ENCODE measurements at regions not wholly inside any gene's neighbourhood (a gene's known extent, or its start where the extent isn't known, plus 50 kb on each side); places are given as distances from the start of the nearest gene placed in this dataset.
A peak's percentile ranks its signal among the peaks of the same experiment; 100 is the strongest.
"Not testable (repeated sequence)": the region's sequence is repeated elsewhere in the genome, so short reads cannot be mapped to it uniquely, and the experiment has no call there.

DNA sequence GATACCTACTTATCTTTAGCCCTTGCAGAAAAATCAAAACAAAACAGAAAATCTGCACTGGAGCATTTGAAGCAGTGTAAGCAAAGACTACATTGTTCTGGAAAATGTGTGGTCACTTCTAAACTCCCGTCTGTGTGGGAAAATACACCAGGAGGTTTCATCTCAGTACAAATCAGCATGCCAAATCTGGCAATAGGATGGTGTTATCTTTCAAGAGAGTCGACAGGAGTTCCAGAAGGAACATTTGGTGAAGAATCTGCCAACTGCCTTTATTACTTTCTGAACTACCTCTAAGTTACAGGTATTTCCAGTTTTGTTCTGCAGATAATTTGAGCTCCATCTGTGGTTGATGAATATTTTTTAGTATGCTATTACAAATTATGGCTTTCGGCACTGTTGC is 1348.0 kb downstream of the RAPGEF2 start:
- peak; percentile 9 for DNase-seq (ENCODE audit: low spot score)

DNA sequence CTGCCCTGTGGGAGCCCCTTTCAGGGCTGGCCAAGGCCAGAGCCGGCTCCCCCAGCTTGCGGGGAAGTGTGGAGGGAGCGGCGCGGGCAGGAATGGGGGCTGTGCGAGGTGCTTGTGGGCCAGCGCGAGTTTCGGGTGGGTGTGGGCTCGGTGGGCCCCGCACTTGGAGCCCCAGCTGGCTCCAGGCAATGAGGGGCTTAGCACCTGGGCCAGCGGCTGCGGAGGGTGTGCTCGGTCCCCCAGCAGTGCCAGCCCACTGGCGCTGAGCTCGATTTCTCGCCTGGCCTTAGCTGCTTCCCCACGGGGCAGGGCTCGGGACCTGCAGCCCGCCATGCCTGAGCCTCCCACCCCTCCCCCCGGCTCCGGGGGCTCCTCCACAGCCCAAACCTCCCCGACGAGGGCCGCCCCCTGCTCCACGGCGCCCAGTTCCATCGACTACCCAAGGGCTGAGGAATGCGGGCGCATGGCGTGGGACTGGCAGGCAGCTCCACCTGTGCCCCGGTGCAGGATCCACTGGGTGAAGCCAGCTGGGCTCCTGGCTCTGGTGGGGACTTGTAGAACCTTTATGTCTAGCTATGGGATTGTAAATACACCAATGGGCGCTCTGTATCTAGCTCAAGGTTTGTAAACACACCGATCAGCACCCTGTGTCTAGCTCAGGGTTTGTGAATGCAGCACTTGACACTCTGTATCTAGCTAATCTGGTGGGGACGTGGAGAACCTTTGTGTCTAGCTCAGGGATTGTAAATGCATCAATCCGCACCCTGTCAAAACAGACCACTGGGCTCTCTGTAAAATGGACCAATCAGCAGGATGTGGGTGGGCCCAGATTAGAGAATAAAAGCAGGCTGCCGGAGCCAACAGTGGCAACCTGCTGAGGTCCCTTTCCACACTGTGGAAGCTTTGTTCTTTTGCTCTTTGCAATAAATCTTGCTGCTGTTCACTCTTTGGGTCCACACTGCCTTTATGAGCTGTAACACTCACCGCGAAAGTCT is 1379.1 kb downstream of the RAPGEF2 start:
- not testable (repeated sequence) for DNase-seq (ENCODE audit: low spot score)

DNA sequence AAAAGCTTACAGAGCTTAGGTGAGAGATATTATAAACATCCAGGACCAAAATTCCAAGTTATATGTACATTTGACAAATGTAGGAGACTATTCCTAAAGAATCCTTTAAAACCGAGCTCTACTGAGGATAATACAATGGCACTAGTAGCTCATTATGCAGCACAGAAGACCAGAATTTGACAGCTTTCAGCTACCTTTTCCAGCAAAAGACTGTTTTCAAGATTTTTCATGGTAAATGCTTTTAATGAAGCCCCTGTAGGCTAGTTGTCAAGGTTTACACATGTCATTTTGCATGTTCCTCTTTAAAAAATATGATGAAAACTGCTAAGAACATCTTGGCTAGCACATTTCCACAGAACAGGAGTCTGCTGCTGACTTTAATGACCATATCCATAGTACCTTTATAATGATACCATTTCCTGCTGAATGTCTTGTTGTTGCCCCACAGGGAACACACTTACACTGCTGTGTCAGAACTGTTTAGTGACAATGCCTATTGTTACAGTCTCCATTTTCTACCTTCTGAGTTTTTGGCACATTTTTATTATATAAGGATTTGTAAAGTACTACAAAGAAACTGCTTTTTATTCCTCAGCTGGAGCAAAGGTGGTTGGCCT is 1382.3 kb downstream of the RAPGEF2 start:
- DNase-seq (ENCODE audit: low spot score), result peak; percentile 3

DNA sequence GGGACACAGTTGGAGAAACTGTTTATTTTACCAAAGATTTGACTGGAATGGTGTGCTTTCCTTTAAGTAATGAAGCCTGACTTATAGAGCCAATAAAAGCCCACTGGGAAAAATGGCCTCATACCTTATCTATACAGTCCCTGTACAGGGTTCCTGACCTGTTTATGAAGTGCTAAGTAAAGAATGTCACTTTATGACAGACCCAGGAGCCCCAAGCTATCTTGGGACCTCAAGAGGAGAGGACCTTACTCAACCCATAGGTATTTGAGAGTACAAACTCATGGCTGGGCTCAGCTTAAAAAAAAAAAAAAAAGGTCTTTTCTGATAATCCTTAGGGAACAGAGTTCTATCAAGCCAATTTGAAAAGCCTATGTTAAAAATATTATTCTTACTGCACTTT is 1389.3 kb downstream of the RAPGEF2 start:
- no peak for DNase-seq (ENCODE audit: low spot score)

DNA sequence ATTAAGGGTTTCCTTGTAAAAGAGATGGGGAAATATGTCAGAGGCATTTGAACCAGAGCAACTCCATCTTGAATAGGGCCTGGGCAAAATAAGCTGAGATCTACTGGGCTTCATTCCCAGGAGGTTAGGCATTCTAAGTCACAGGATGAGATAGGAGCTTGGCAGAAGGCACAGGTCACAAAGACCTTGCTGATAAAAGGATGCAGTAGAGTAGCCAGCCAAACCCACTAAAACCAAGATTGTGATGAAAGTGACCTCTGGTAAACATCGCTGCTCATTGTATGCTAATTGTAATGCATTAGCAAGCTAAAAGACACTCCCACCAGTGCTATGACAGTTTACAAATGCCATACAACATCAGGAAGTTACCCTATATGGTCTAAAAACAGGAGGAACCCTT is 1390.3 kb downstream of the RAPGEF2 start:
- DNase-seq (ENCODE audit: low spot score), result no peak

DNA sequence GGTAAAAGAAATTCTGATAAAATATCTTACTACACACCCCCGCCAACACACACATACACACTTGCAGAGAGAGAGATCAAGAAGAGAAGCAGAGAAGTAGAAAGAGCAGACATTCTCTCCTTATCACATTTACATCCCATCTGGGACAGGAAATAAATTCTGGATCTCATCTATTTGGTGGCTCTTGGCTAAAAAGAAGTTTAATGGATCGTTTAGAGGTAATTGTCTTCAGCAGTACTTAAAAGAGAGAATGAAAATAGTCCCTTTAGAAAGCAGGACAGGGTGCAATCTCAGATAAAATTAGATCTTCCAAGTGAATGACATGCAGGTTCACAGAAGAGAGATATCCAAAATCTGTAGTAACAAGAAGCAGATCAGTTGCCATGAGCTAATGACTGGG is 1392.5 kb downstream of the RAPGEF2 start:
- DNase-seq (ENCODE audit: low spot score), result no peak

DNA sequence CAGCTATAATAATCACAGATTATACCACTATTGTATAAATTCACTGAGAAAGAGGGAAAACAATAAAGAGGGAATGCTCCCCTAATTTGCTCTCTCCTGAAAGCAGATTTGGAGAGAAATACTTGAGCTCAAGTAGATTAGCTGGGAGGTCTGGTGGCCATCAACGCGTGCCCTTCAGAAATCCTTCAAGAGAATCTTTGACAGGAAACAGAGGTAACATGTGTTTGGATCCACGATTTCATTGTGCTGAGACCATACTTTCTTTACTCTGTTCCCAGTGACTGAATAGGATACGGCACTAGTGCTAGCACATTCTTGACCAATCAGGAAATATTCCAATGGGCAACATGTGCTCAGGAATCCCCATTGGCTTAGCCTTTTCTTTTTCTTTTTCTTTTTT is 1395.3 kb downstream of the RAPGEF2 start:
- DNase-seq (ENCODE audit: low spot score), result no peak

DNA sequence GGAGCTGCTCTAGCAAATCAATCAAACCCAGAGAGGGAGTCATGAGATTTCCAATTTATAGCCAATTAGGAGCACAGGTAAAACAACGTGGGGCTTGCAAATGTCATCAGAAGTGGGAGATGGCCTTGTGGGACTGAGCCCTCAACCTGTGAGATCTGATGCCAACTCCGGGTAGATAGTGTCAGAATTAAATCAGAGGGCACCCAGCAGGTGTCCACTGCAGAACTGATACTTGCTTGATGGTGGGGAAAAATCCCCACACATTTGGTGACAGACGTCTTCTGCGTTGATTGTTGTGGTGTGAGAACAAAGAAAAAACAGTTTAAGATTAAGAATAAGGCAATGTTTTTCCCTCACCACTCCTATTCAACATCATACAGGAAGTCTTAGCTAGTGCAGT is 1402.8 kb downstream of the RAPGEF2 start:
- DNase-seq (ENCODE audit: low spot score), result no peak

DNA sequence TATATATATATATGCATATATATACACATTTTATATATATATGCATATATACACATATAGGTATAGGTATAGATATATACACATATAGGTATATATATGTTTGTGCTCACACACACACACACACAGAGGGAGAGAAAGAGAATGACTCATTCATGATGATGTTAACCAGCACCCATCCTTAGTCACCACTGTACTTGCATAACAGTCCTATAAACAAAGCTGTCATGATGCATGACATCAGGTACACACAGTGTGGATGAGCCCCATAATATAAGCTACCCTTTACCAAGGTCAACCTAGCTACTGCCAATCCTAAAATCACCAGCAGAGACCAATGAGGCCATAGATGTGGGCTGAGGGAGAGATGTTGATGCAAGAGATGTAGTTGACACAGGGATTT is 1408.0 kb downstream of the RAPGEF2 start:
- no peak for DNase-seq (ENCODE audit: low spot score)

DNA sequence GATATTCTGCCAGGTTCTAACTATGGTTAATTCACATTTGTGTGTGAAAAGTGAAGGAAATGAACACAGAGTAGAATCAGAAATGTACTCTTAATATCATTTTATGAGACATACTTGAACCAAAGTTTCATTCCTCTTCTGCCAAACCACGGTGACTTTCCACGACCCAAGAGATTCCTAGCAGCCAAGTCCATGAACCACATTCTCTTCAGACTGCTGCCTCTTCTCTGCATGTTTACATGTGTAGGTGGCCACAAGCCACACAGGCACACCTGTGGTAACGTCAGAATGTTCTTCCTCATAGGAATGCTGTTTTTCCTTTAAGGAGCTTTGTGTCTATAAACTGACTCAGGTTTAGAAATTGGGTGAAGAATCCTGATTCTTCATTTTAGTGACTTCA is 1411.2 kb downstream of the RAPGEF2 start:
- DNase-seq (ENCODE audit: low spot score), result no peak

DNA sequence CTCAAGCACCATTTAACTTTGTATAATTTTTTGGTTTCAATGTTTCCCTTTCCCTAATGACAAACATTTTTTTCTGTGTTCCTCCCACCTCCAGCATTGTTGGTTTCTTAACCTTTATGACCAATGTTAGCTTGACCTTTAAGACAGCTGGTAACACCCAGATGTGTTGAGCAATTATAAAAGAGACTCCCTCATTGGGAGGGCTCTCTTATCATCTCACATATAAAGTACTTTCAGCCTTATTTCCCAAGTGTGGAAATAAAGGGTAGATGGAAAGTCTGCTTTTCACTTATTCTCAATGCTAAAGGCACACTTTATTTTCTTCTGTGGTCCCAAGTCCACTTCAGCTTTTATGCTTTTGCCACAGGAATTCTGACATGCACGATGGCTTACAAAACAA is 1420.4 kb downstream of the RAPGEF2 start:
- no peak for DNase-seq (ENCODE audit: low spot score)

DNA sequence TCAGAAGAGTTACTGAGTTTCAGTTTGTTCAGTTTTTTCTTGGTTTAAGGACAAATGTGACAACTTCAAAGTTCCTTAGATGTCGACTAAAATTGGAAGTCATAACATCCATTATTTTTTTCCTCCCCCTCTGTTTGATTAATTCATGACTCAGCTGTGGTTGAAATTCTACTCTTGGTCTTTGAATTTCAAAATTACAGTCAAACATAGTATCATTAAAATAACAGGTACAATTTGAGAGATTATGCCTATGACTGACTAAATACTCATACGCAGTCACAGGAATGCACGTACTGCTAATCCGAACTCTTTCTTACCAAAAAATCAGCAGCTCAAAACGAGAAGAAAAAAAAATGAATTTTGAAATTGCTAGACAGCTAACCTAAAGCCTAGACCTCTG is 1434.8 kb downstream of the RAPGEF2 start:
- no peak for DNase-seq (ENCODE audit: low spot score)

DNA sequence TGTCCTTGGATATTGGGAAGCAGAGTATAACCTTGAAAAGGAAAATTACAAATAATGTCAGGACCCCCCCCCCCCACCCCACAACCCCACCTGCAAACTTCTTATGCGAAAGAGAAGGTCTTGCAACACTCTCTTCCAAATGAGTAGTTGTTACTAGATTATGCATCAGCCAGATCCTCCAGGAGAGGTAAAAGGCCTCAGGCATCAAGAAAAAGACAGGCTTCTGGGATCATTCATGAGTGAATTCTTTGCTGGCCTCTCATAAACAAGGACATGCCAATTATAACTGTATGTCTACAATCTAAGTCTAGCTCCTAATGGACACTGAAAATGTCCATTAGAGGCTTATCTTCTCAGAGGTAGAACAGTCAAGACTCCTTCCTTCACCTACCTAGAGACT is 1443.3 kb downstream of the RAPGEF2 start:
- DNase-seq (ENCODE audit: low spot score), result no peak

DNA sequence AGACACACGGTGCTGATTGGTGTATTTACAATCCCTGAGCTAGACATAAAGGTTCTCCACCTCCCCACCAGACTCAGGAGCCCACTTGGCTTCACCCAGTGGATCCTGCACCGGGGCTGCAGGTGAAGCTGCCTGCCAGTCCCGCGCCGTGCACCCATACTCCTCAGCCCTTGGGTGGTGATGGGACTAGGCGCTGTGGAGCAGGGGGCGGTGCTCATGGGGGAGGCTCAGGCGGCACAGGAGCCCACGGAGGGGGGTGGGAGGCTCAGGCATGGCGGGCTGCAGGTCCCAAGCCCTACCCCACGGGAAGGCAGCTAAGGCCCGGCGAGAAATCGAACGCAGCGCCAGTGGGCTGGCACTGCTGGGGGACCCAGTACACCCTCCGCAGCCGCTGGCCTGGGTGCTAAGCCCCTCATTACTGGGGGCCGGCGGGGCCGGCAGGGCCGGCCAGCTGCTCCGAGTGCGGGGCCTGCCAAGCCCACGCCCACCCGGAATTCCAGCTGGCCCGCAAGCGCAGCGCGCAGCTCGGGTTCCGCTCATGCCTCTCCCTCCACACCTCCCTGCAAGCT is 1447.2 kb downstream of the RAPGEF2 start:
- not testable (repeated sequence) for DNase-seq (ENCODE audit: low spot score)

DNA sequence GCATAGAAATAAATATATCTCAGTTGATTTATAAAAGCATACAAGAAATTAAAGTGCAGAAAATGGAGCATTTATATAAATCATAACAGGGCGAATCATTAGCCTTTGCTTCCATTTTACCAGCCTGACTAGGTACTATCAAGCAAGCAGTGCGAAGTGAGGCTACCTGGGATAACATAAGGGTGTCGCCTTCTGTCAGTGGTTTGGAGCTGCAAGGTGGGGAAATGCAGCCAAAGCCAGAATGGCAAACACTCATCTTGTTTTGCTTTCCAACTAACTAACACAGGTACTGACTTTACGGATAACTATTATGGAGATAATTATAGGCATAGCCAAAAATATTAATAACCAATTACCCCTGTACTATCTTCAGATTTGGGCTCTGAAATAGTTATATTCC is 1459.8 kb downstream of the RAPGEF2 start:
- no peak for DNase-seq (ENCODE audit: low spot score)

DNA sequence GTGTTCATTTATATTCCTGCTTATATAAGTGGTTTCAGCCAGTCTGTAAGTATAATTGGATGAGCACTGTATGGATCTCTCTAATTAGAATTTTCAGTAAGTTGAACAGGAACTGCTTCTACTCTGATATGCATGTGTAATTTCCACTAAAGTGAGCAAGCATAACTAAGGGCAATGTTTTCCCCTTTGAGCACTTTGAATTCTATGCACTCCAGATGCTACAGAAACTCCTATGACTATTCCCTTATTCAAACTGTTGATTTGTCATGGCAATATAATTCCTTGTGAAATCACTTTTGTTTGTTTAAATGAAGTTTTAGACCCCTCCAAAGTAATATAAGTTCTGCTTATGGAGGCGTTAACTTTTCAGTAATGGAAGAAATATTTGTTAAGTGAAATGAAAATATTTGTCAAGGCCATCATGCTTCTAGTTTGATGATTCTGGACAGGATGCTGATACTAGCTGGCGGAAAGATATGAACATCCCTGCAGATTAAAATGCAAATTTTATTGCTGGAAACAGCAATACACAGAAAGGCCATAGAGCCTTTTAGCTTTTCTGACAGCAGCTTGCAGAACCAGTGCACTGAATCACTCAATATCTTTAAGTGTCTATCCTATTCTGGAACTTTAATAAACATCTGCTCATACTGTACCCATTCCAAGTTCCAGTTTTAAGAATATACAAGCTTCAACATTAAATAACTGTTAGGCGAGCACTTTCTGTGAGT is 1460.8 kb downstream of the RAPGEF2 start:
- DNase-seq (ENCODE audit: low spot score), result peak; percentile 27

DNA sequence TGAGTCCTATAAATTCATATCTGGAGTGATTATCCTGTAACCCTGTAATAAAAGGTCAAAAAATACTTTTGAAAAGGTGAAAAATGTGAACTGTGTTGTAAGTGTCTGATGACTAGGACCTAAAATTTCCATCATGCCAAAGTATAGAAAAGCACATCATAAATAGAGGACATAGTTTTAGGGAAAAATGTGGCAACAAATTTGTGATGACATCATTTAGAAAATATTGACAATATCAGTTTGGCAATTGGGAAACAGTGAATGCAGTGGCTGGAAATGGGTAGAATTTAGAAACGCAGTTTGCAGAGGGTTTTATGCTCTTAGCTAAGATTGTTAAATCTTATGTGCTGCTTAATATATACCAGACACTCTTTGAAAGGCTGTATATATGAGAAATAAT is 1464.8 kb downstream of the RAPGEF2 start:
- DNase-seq (ENCODE audit: low spot score), result no peak

DNA sequence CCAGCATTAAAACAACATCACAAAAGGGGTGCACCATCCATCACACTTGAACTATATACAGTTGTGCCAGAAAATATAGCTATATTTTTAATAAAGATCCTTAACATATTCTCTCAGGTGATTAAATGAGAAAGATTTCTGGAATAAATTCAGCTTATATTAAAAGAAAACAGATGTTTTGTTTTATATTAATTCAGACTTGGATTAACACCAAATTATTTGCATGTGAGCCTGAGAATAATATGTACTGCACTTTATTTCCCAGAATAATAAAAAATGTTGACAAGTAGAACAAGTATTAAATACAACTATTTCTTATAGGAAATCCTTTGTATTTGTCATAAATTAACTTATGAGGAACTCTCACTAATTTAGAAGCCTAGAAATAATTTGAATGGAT is 1467.4 kb downstream of the RAPGEF2 start:
- DNase-seq (ENCODE audit: low spot score), result no peak

DNA sequence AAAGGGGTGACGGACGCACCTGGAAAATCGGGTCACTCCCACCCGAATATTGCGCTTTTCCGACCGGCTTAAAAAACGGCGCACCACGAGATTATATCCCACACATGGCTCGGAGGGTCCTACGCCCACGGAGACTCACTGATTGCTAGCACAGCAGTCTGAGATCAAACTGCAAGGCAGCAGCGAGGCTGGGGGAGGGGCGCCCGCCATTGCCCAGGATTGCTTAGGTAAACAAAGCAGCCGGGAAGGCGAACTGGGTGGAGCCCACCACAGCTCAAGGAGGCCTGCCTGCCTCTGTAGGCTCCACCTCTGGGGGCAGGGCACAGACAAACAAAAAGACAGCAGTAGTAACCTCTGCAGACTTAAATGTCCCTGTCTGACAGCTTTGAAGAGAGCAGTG is 1471.4 kb downstream of the RAPGEF2 start:
- not testable (repeated sequence) for DNase-seq (ENCODE audit: low spot score)

DNA sequence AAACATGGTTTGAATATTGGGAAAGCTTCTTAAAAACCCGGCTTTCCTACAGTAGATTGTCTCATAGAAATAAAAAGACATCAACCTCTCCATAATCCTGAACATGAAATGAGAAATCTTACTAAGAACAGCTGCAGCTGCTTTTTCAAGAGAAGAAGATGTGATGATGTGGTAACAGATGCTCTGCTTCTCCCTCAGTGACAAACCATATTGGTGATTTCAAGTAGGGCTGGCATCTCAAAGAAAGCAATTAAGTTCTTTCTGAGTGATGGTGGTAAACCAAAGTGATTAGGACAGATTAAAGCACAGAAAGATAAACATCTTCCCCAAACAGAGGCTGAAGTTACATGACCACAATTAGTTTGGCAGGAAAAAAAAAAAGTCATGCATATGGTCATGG is 1477.7 kb downstream of the RAPGEF2 start:
- no peak for DNase-seq (ENCODE audit: low spot score)

DNA sequence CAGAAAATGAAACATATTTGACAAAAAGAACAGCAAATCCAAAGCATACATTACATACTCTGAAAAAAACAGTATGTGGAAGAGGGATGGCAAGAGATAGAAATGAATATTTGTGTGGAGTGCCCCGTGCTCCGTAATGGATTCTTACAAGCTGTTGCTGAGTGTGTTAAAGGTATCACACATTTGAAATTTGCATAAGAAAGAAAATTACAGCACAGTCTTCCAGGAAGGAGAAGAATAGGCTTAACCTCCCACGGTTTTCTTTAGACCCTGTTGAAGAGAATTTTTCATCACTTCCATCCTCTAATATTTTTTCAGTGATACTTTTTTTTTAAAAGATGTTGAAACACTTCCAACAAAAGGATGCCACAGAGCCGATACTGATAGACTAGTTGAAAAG is 1489.4 kb downstream of the RAPGEF2 start:
- DNase-seq (ENCODE audit: low spot score), result no peak

DNA sequence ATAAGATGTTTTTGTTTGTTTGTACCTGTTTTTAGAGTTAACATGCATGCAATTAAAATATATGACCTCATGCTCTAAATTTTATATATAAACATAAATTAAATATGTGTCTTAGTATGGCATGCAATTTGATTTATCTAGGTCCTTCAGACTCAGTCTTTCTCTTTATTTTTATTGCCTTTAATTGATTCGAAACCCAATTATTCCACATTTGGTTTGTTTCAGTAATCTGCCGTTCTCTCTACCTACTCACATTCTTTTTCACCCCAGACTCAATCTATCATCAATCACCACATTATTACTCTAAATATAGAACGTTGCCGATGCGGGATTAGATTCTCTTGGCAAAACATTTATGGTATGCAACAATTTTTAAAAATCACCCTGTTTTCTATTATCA is 1492.8 kb downstream of the RAPGEF2 start:
- no peak for DNase-seq (ENCODE audit: low spot score)
